Pancreas (tissue), 10 donors: ENCODE measurements at regions not wholly inside any gene's neighbourhood (a gene's known extent, or its start where the extent isn't known, plus 50 kb on each side); places are given as distances from the start of the nearest gene placed in this dataset.

Source experiments
- ATAC-seq, 4 donors: fragments of 200-7000 bp; cut with Tn5 transposase; one replicate each; pipeline versions ENCODE4 v1.8.0 to v1.9.1; 2020; ENCODE audit warnings: mild to moderate bottlenecking in 4 of 4, moderate library complexity in 4 of 4
- DNase-seq, 6 donors: peaks; one replicate each; pipeline ENCODE4 v3.0.0-alpha.2; 2020
- FAIRE-seq: peaks from 2 replicates; lab custom pipeline; 2012; peaks lifted over from hg19 to GRCh38; lab: Jason Lieb, UNC
- H3K27ac ChIP-seq, 4 donors: fragments of 200-600 bp; sonication (generic); 1 replicate in 3 of 4; 2 replicates in 1 of 4; pipeline versions ENCODE4 v1.5.0 to v1.8.0; 2020
- H3K27me3 ChIP-seq, 4 donors: fragments of 200-600 bp; one replicate each; pipeline ENCODE4 v1.8.0; 2021
- H3K36me3 ChIP-seq, 3 donors: fragments of 200-600 bp; sonication (generic) in 1 of 3; one replicate each; pipeline versions ENCODE4 v1.5.0 to v1.8.0; 2020 to 2021
- H3K4me1 ChIP-seq, 3 donors: fragments of 200-600 bp; one replicate each; pipeline ENCODE4 v1.8.0; 2021
- H3K4me3 ChIP-seq, 4 donors: fragments of 200-600 bp; sonication (generic) in 2 of 4; one replicate each; pipeline versions ENCODE4 v1.5.0 to v1.8.0; 2020 to 2021
- H3K9me3 ChIP-seq, 4 donors: fragments of 200-600 bp; one replicate each; pipeline ENCODE4 v1.8.0; 2021
- CTCF ChIP-seq, 4 donors: fragments of 200-600 bp; sonication (generic) in 3 of 4; IDR thresholded peaks; one replicate each; pipeline versions ENCODE4 v1.5.0 to v1.8.0; 2021; ENCODE audit warnings: antibody characterized with exemption in 4 of 4
- WGBS, 2 donors: extraction: QIAGEN DNeasy Blood & Tissue Kit; methylation state at CpG; one replicate each; pipeline ENCODE4 v1.1.7; 2013; 5-methylcytosine and 5-hydroxymethylcytosine counted together
- intact Hi-C, 3 donors: fragments of 100-400 bp; cut with DNase I; formaldehyde crosslinking; loops; one replicate each; pipeline versions ENCODE4 v1.11.1 to v1.14.2; 2022
- donor health status: healthy with polysubstance abuse.
- donor health status: DM: no; HTN: no; CAD: no; lungs with moderate emphysema.
- donor health status: DM: no; HTN: no; CAD: no.
- donor health status: control.
- donor health status: control.
- donor health status: Bipolar disorder and iron deficiency.
- donor health status: DM: yes; HTN: yes; CAD: no.
- donor health status: DM: no; HTN: no; CAD: no.
- donor health status: DM: no; HTN: no; CAD: no.
- donor health status: DM: yes; HTN: yes; CAD: no.

GRCh38 chr16:79970551-79971236 is 370.2 kb upstream of the MAF start:
- FAIRE-seq = no peak
- Histone ChIP-seq H3K4me3 (no peak overlapping the region), H3K27me3 (no peaks in the 10 kb centered on the region), H3K27ac (no peak overlapping the region), H3K9me3 (no peaks in the 10 kb centered on the region), H3K36me3 (no peaks in the 10 kb centered on the region), H3K4me1 (no peaks in the 10 kb centered on the region)
- WGBS, 2 donors = 52 to 54% methylated on average over 10 of the region's 10 CpGs
- intact Hi-C loops = no loop called here
- no peak for TF ChIP-seq CTCF (IDR thresholded peaks at IDR 0.05)
- no peak for DNase-seq
- peak in 1 of 4 donors; percentile 67 for ATAC-seq

GRCh38 chr16:79970087-79970486 is 369.6 kb upstream of the MAF start:
- H3K4me3 ChIP-seq = no peak overlapping the region
- no peak for ATAC-seq
- no peaks in the 10 kb centered on the region for H3K27me3 ChIP-seq
- FAIRE-seq = no peak
- H3K9me3 ChIP-seq = no peaks in the 10 kb centered on the region
- DNase-seq = no peak
- no peaks in the 10 kb centered on the region for H3K36me3 ChIP-seq
- H3K27ac ChIP-seq = no peak overlapping the region
- intact Hi-C loops = no loop called here
- H3K4me1 ChIP-seq = no peaks in the 10 kb centered on the region
- TF ChIP-seq CTCF (IDR thresholded peaks at IDR 0.05) = no peak
- WGBS, 2 donors = 66 to 67% methylated on average over 3 of the region's 3 CpGs

DNA sequence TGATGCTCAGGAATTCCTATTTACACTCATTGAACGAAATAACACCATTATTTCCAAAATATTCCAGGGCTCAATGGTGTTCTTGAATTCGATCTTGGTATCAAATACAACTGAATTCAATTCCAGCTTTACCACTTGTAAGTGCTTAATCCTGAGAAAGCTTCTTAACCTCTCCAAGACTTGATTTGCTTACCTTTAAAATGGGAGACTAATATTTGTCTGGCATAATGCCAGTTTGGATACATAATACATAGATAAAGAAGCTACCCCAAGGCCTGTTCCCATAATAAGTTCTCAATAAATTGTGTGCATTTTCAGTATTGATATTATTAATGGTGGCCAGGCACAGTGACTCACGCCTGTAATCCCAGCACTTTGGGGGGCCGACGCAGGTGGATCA is 368.9 kb upstream of the MAF start:
- no peak overlapping the region for H3K27ac ChIP-seq
- DNase-seq (no peak), FAIRE-seq (no peak), ATAC-seq (no peak)
- H3K36me3 ChIP-seq = no peaks in the 10 kb centered on the region
- intact Hi-C loops = no loop called here
- WGBS, 2 donors = 87 to 95% methylated on average over 5 of the region's 5 CpGs
- no peak overlapping the region for H3K4me3 ChIP-seq
- TF ChIP-seq CTCF (IDR thresholded peaks at IDR 0.05) = no peak
- no peaks in the 10 kb centered on the region for H3K27me3 ChIP-seq
- no peaks in the 10 kb centered on the region for H3K4me1 ChIP-seq
- H3K9me3 ChIP-seq = no peaks in the 10 kb centered on the region

GRCh38 chr16:79966226-79966625 is 365.7 kb upstream of the MAF start:
- no peak for TF ChIP-seq CTCF (IDR thresholded peaks at IDR 0.05)
- Histone ChIP-seq H3K27me3 (no peaks in the 10 kb centered on the region), H3K36me3 (no peaks in the 10 kb centered on the region), H3K4me1 (no peaks in the 10 kb centered on the region), H3K4me3 (no peak overlapping the region), H3K27ac (no peak overlapping the region), H3K9me3 (no peaks in the 10 kb centered on the region)
- DNase-seq (no peak), FAIRE-seq (no peak), ATAC-seq (no peak)
- 65 to 79% methylated on average over 2 of the region's 2 CpGs for WGBS, 2 donors
- intact Hi-C loops = no loop called here

GRCh38 chr16:79965718-79966117 is 365.2 kb upstream of the MAF start:
- H3K36me3 ChIP-seq = no peaks in the 10 kb centered on the region
- no peak overlapping the region for H3K27ac ChIP-seq
- 55 to 62% methylated on average over 3 of the region's 3 CpGs for WGBS, 2 donors
- intact Hi-C loops = no loop called here
- FAIRE-seq (no peak), ATAC-seq (no peak), DNase-seq (no peak)
- no peak overlapping the region for H3K4me3 ChIP-seq
- H3K9me3 ChIP-seq = no peaks in the 10 kb centered on the region
- H3K27me3 ChIP-seq = no peaks in the 10 kb centered on the region
- H3K4me1 ChIP-seq = no peaks in the 10 kb centered on the region
- TF ChIP-seq CTCF (IDR thresholded peaks at IDR 0.05) = no peak
